Left forelimb (tissue), 1 donor: ENCODE measurements at regions not wholly inside any gene's neighbourhood (a gene's known extent, or its start where the extent isn't known, plus 50 kb on each side); places are given as distances from the start of the nearest gene placed in this dataset.
"Not testable (repeated sequence)": the region's sequence is repeated elsewhere in the genome, so short reads cannot be mapped to it uniquely, and the experiment has no call there.

ENCODE experiments used
- DNase-seq: peaks from one replicate; pipeline ENCODE4 v3.0.0-alpha.2; 2018; ENCODE audit warnings: low spot score

DNA sequence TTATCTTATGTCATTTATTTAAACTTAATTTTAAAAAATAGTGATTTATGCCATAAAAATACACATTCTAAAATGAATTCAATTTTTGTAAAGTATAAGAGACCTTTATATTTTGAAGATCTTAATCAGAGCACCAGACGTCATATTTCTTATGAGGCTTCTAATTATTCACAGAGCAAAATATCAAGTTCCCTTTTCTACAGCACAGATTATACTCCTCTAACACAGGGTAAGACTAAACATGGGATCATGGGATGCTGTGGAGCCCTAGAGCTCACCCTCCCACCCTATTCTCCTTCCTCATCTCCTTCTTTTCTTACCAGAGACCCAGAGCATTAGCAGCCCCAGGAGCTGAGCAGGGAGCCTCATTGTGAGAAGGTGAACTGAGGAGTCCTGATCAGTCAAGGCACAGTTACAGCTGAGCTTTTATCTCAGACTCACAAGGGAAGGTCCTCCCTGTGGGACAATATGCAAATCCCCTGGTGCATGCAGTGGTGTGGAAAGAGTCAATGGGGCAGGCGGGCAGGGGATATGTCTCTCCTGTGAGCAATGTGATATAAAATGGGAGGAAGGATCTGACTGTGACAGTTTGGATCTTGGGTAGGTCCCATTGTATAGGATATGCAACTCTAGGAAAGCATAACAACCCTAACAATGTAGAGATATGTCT is 530.7 kb downstream of the RPIA start:
- not testable (repeated sequence) for DNase-seq

GRCh38 chr2:89224803-89225202 is 533.3 kb downstream of the RPIA start:
- not testable (repeated sequence) for DNase-seq

DNA sequence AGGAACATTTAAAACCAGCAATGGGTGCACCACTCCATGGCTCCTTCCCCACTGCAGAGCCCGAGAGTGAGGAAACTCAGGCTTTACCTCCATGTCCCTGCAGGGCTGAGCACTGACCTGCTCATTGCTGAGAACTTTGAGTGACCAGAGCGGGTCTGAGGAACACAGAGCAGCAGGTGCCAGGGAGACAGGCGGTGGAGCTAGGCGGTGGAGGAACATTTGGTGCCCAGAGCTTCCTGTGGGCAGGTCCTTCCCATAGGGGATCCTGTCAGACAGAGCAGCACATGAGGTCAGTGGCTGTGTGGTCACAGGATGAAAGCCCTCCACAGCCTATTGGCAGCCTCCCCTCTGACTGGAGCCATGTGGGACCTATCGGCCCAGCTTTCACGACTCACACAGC is 538.5 kb downstream of the RPIA start:
- DNase-seq, result not testable (repeated sequence)

DNA sequence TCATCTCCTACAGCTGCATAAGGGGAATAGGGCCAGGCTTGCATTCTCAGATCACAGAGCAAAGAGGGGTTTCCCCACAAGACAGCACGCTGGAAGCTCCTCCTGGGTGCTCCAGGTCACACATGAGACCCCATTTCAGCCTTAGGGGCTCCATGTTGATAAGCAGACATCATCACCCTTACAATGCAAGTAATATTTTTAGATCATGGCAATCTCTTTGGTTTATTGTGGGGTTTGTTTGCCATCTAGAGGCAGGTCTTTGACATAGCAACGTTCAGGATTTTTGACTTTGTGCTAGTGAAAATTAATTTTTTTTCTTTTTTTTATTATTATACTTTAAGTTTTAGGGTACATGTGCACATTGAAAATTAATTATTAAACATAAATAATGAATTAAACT is 539.8 kb downstream of the RPIA start:
- DNase-seq, result not testable (repeated sequence)

DNA sequence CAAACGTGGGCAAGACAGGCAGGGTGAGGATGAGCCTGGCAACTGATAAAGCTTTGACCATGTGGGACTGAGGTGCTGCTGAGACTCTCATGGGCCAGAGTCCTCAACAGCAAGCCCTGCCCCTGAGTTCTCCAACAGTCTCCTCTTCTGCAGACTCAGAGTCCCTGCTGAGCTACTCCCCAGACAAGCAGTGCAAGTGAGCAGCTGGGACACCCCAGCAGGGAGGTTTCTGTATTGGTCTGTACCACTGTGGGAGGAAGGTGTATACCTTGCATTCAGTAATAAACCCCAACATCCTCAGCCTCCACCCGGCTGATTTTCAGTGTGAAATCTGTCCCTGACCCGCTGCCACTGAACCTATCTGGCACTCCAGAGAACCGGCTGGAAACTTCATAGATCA is 542.5 kb downstream of the RPIA start:
- not testable (repeated sequence) for DNase-seq

DNA sequence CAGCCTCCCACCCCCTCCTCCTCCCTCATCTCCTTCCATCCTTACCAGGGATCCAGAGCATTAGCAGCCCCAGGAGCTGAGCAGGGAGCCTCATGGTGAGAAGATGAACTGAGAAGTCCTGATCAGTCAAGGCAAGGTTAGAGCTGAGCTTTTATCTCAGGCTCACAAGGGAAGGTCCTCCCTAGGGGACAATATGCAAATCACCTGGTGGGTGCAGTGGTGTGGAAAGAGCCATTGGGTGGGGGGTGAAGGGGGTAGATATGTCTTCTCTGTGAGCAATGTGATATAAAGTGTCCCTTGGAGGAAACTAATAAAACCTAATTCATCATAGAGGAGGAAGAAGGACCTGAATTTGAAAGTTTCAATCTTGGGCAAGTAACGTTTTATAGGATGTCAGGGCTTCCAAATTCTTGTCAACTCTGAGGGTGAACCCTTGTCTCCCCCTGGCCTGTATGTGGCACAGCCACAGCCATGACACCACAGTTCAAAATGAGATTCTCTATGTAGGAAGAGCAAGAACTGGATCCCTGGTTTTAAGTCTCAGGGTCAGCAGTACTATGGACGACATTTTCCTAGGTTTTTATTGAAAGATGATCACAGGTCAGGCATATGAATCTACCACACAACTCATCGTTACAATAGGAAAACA is 543.5 kb downstream of the RPIA start:
- not testable (repeated sequence) for DNase-seq

DNA sequence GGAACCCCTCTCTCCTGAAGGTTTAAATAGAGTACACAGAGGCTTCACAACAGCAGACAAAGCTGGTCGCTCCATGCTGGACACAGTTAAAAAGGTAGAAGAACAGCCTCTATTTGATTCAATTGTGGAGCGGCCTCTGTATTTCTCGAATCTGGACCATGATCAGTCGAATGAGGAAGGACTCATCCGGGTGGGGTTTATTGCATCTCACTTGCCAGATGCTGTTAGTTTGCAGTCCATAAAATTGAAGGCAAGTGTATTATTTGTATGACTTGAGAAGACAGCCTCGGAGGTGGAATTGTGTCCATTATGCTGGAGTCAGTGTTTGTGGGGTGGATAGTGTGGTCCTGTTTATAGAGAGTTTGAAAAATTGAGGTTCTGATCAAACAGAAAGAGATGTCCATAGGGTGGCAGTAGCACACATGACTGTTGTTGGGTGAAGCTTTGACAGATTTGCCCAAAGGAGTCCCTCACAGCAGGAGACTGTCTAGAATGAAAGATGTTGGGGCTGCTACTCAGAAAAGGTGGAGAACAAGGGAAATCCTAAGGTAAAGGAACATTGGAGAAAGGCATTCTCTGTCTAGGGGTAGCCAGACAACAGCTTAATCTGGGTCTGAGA is 545.5 kb downstream of the RPIA start:
- not testable (repeated sequence) for DNase-seq

DNA sequence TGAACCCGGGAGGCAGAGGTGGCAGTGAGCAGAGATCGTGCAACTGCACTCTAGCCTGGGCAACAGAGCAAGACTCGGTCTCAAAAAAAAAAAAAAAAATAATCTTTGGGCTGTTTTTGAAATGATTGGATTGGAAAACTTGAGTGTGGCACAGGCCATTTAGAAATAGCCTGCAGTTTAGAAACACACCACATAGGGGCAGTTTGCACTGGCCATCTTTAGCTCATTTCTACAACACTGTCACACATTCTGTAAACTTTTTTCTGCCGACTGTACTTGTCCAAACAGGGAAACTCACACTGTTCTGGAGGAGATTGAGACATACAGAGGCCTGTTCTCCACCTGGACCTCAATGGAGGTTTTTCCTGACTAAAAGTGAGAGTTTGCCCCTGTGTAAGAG is 546.3 kb downstream of the RPIA start:
- not testable (repeated sequence) for DNase-seq

GRCh38 chr2:89243114-89243700 is 551.7 kb downstream of the RPIA start:
- not testable (repeated sequence) for DNase-seq

DNA sequence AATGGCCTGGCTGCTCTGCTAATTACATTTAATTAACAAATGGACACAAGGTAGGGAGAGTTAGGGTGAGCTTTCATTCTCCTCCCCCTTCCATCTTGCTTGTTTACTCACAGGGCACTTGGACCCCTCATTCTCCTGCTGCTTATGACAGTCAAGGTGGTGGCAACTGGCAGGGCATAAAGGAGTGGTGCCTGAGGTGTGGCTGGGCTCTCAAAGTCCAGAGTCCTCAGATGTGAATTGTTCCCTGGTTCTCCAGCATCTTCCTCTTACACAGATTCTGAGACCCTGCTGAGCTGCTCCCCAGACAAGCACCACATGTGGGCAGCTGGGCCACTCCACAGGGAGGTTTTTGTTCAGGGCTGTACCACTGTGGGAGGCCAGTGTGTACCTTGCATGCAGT is 552.9 kb downstream of the RPIA start:
- peak; percentile 15 for DNase-seq

- DNase-seq, result not testable (repeated sequence)
These were observed 554.0 kb downstream of the RPIA start for GRCh38 chr2:89245478-89245877.

DNA sequence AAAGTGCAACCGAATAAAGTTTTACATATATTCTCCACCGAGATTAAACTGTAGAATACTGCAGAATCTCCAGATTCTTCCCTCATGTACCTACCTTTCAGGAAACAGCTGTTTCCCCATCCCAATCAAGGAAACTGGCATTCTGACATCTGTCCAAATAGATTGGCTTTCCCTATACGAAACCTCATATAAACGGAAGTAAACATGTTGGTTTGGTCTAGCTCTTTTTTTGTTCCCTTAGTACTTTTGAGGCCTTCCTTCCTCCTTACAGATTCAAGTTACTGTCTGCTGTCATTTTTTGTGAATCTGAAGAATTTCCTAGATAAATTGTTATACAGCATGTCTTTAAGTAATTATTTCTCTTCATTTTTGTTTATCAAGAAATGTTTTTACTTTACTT is 554.6 kb downstream of the RPIA start:
- not testable (repeated sequence) for DNase-seq

GRCh38 chr2:89246620-89247019 is 555.1 kb downstream of the RPIA start:
- DNase-seq, result not testable (repeated sequence)

DNA sequence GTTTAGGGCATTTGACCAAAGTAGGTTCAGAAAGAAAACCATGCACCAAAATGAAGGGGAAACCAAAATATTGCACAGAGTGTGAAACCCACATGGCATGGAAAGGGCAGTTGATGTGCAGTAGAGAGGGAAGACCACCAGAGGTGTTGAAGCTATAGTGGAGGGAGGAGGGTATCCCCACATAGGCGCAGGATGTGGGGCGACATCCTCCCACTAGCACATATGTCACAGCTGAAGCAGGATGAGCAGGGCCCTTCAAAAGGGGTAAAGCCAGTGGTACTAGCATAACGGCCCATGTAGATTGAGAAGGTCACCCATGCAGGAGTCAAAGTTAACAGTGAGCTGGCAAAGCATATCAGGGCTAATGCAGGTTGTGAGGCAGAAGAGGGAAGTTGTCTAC is 563.5 kb downstream of the RPIA start:
- DNase-seq, result peak; percentile 17

DNA sequence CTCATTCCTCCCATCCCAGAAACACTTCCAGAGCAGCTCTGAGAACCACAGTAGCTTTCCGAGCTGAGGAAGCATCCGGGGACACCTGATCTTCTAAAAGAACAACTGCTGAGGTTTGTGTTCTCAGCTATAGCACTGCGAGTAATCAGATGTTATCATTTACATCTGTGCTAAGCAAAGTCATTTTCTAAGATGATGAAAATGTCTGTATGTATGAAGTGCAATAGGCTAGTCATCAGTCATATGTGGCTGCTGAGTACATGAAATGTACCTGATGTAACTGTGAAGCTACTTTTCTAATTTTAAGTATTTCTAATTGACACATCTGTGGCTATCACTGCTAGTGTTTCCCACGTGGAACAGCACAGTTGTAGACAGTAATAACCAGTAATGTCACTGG is 582.0 kb downstream of the RPIA start:
- DNase-seq, result not testable (repeated sequence)

- not testable (repeated sequence) for DNase-seq
These were observed 589.1 kb downstream of the RPIA start for GRCh38 chr2:89280536-89280935.

DNA sequence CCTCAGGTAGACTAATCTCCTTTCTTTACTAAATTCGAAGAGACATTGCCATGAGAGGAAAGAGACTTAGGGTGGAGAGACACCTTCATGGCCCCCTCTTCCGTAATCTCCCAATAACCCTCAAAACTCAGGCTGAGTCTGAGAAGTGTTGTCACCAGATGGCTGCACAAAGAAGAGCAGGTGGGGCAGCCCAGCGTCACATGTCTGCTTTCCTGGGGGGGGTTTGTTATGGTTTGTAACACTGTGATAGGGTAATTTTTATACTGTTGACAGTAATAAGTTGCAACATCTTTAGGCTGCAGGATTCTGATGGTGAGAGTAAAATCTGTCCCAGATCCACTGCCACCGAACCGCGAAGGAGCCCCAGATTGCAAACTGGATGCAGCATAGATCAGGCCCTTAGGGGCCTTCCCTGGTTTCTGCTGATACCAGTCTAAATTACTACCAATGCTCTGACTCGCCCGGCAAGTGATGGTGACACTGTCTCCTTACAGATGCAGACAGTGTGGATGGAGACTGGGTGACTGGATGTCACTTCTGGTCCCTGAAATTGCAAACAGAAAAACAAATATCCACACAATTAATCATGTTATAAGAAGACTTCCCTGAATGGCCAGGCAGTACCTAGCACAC is 595.1 kb downstream of the RPIA start:
- DNase-seq, result not testable (repeated sequence)

DNA sequence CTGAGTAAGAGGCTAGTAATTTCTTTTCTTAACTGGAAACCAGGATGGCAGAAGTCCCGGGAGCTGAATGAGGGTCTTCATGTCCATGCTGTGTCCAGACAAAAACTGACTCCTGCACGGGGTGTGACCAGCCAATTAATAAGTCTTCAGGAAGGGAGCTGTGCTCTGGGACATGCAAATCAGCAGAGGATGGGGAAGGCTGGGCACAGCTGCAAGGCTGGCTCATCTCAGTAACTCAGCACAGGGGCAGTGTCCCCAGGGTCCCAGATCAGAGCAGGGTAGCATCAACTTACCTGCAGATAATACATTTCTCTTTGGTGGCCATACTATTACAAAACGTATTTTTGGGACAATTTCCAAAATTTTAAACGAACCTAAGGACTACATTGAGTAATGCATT is 595.6 kb downstream of the RPIA start:
- DNase-seq, result not testable (repeated sequence)

DNA sequence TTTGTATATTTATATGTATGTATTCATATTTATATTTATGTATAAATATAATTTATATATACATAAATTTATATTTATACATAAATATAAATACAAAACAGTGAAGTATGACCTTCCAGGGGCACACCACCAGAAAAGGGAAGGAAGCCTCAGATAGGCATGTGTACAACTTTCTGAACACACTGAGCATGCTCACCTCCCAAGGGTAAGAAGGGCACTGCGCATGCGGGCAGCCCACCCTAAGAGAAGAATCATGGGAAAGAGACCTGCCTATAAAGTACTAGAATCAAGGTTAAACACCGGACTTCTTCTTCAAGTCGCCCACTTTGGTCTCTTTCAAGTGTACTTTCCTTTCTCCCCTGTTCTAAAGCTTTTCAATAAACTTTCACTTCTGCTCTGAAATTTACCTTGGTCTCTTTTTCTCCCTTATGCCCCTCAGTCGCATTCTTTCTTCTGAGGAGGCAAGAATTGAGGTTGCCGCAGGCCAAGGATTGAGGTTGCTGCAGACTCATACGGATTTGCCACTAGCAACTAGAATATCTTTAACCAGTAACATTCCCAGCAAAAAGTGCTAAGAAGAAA is 600.3 kb downstream of the RPIA start:
- not testable (repeated sequence) for DNase-seq

DNA sequence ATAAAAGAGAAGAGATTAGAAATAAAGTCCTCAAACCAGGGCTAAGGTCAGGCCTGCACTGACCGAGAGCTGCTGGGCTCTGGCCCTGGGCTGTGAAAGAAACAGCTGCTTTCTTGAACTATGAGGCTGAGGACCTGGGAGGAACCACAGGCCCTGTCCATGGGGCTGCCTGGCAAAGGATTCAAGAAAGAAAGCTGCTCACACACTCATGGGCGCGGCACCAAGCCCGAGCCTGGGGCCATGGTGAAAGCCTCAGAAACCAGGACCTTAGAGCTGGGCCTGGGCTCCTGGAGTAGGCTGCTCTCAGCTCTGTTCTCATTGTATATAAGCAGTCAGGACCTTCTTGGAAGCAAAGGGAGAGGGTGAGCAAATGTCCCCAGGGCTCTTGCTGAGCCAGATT is 601.9 kb downstream of the RPIA start:
- DNase-seq, result not testable (repeated sequence)

GRCh38 chr2:89294335-89294734 is 602.9 kb downstream of the RPIA start:
- not testable (repeated sequence) for DNase-seq

GRCh38 chr2:89296820-89297398 is 605.4 kb downstream of the RPIA start:
- DNase-seq, result not testable (repeated sequence)
